H1 (cell line): ENCODE measurements at regions not wholly inside any gene's neighbourhood (a gene's known extent, or its start where the extent isn't known, plus 50 kb on each side); places are given as distances from the start of the nearest gene placed in this dataset.

Experiments
- CTCF ChIA-PET: fragments of 300-600 bp; sonication (Branson Sonifier 250); formaldehyde crosslinking; loops from one replicate; lab custom pipeline; 2021; ENCODE audit not compliant: partially characterized antibody; lab: Charles Lee
- POLR2A ChIA-PET: fragments of 300-600 bp; sonication (Branson Sonifier 250); formaldehyde crosslinking; loops from one replicate; lab custom pipeline; 2021; ENCODE audit warnings: inconsistent platforms; ENCODE audit not compliant: partially characterized antibody; lab: Charles Lee
- DNase-seq, 2 experiments: peaks; one replicate each; pipeline versions ENCODE4 v3.0.0 to v3.0.0-alpha.2; 2010 to 2022; ENCODE audit warnings: low spot score in 2 of 2, low read depth in 1 of 2, mixed read lengths in 1 of 2
- FAIRE-seq: peaks from 2 replicates; lab custom pipeline; 2011; peaks lifted over from hg19 to GRCh38; lab: Jason Lieb, UNC
- H2AFZ ChIP-seq: 2 replicates; pipeline ENCODE4 v1.8.1; 2012; ENCODE audit warnings: low read length, inconsistent platforms
- H2AK5ac ChIP-seq: 2 replicates; pipeline ENCODE4 v1.6.1; 2013; ENCODE audit warnings: low read depth, low read length
- H2BK120ac ChIP-seq: replicated peaks from 2 replicates; pipeline ENCODE3; 2013; ENCODE audit warnings: low read depth, low read length, inconsistent platforms
- H2BK12ac ChIP-seq: 2 replicates; pipeline ENCODE4 v1.6.1; 2013; ENCODE audit warnings: low read depth, low read length
- H2BK15ac ChIP-seq: 2 replicates; pipeline ENCODE4 v1.6.1; 2013; ENCODE audit warnings: low read length
- H2BK20ac ChIP-seq: 2 replicates; pipeline ENCODE4 v1.6.1; 2013; ENCODE audit warnings: low read length
- H2BK5ac ChIP-seq: 2 replicates; pipeline ENCODE4 v1.6.1; 2013; ENCODE audit warnings: low read depth, low read length
- H3K14ac ChIP-seq: 2 replicates; pipeline ENCODE4 v1.6.1; 2013; ENCODE audit warnings: inconsistent platforms; ENCODE audit not compliant: insufficient read length
- H3K18ac ChIP-seq: 2 replicates; pipeline ENCODE4 v1.6.1; 2013; ENCODE audit warnings: low read length; ENCODE audit errors: extremely low read depth
- H3K23ac ChIP-seq: 2 replicates; pipeline ENCODE4 v1.6.1; 2013; ENCODE audit warnings: inconsistent platforms; ENCODE audit not compliant: insufficient read length
- H3K23me2 ChIP-seq: 2 replicates; pipeline ENCODE4 v1.6.1; 2013; ENCODE audit warnings: low read depth, low read length
- H3K27ac ChIP-seq: 2 replicates; pipeline ENCODE4 v1.6.1; 2011; ENCODE audit warnings: low read depth, low read length, inconsistent platforms
- H3K27me3 ChIP-seq, 4 experiments: replicated peaks in 1 of 4; 1 replicate in 1 of 4; 2 replicates in 3 of 4; pipeline versions ENCODE4 v1.6.1 to v1.8.1; 2011 to 2013; ENCODE audit warnings: low read length in 3 of 4, mild to moderate bottlenecking in 3 of 4, inconsistent platforms in 2 of 4, mixed read lengths in 2 of 4, moderate library complexity in 1 of 4; ENCODE audit not compliant: control insufficient read depth in 3 of 4, insufficient read depth in 3 of 4; ENCODE audit errors: extremely low read depth in 1 of 4
- H3K36me3 ChIP-seq, 4 experiments: 2 replicates each; pipeline versions ENCODE4 v1.6.1 to v1.8.1; 2011 to 2013; ENCODE audit warnings: mild to moderate bottlenecking in 4 of 4, low read length in 3 of 4, moderate library complexity in 2 of 4, control low read depth in 1 of 4, inconsistent platforms in 1 of 4; ENCODE audit not compliant: insufficient read depth in 4 of 4, control insufficient read depth in 2 of 4
- H3K4ac ChIP-seq: replicated peaks from 2 replicates; pipeline ENCODE3; 2013; ENCODE audit warnings: low read length, low read depth, mixed read lengths, inconsistent platforms; ENCODE audit not compliant: insufficient read length
- H3K4me1 ChIP-seq, 4 experiments: replicated peaks in 1 of 4; 1 replicate in 1 of 4; 2 replicates in 3 of 4; pipeline versions ENCODE4 v1.6.1 to v1.8.1; 2011 to 2013; ENCODE audit warnings: low read length in 3 of 4, inconsistent platforms in 2 of 4, mixed read lengths in 1 of 4; ENCODE audit not compliant: insufficient read depth in 4 of 4, control insufficient read depth in 3 of 4
- H3K4me2 ChIP-seq, 2 experiments: 2 replicates each; pipeline versions ENCODE4 v1.6.1 to v1.8.1; 2011 to 2013; ENCODE audit warnings: low read depth in 2 of 2, low read length in 2 of 2, control low read depth in 1 of 2, inconsistent platforms in 1 of 2, mild to moderate bottlenecking in 1 of 2; ENCODE audit not compliant: insufficient read depth in 1 of 2
- H3K4me3 ChIP-seq, 4 experiments: fragments of 200-600, 300-600 bp in 1 of 4; sonication (generic), shearing (Covaris generic), sonication (Bioruptor Twin) in 1 of 4; 2 replicates each; pipeline versions ENCODE4 v1.5.1 to v1.8.1; 2011 to 2016; ENCODE audit warnings: low read length in 4 of 4, low read depth in 3 of 4, control low read depth in 2 of 4, inconsistent platforms in 2 of 4, mild to moderate bottlenecking in 2 of 4, mixed read lengths in 1 of 4, moderate library complexity in 1 of 4; ENCODE audit not compliant: insufficient read depth in 2 of 4; ENCODE audit errors: extremely low read depth in 1 of 4
- H3K56ac ChIP-seq: replicated peaks from 2 replicates; pipeline ENCODE3; 2013; ENCODE audit warnings: low read depth, mild to moderate bottlenecking, mixed read lengths, low read length, inconsistent platforms; ENCODE audit not compliant: insufficient read length
- H3K79me1 ChIP-seq: 2 replicates; pipeline ENCODE4 v1.6.1; 2013; ENCODE audit warnings: low read depth, low read length, control low read depth
- H3K79me2 ChIP-seq, 2 experiments: 2 replicates each; pipeline versions ENCODE4 v1.6.1 to v1.8.1; 2012 to 2013; ENCODE audit warnings: low read length in 2 of 2, mild to moderate bottlenecking in 2 of 2, inconsistent platforms in 1 of 2; ENCODE audit not compliant: insufficient read depth in 2 of 2, control insufficient read depth in 1 of 2
- H3K9ac ChIP-seq, 4 experiments: replicated peaks in 1 of 4; 1 replicate in 1 of 4; 2 replicates in 3 of 4; pipeline versions ENCODE4 v1.6.1 to v1.8.1; 2011 to 2013; ENCODE audit warnings: low read depth in 3 of 4, low read length in 3 of 4, control low read depth in 2 of 4, mild to moderate bottlenecking in 2 of 4, moderate library complexity in 2 of 4, inconsistent platforms in 1 of 4; ENCODE audit errors: extremely low read depth in 1 of 4
- H3K9me3 ChIP-seq, 2 experiments: 2 replicates each; pipeline versions ENCODE4 v1.6.1 to v1.8.1; 2012 to 2013; ENCODE audit warnings: mild to moderate bottlenecking in 2 of 2, moderate library complexity in 2 of 2, control low read depth in 1 of 2, inconsistent platforms in 1 of 2, low read depth in 1 of 2, low read length in 1 of 2, mixed read lengths in 1 of 2; ENCODE audit not compliant: insufficient read depth in 2 of 2
- H4K20me1 ChIP-seq, 2 experiments: replicated peaks in 1 of 2; 2 replicates each; pipeline versions ENCODE3 to v1.8.1; 2011 to 2013; ENCODE audit warnings: inconsistent platforms in 2 of 2, low read length in 2 of 2, mild to moderate bottlenecking in 1 of 2; ENCODE audit not compliant: insufficient read depth in 2 of 2, control insufficient read depth in 1 of 2
- H4K5ac ChIP-seq: 2 replicates; pipeline ENCODE4 v1.6.1; 2013; ENCODE audit warnings: low read length, low read depth, mixed read lengths, inconsistent platforms; ENCODE audit not compliant: insufficient read length
- H4K8ac ChIP-seq: 2 replicates; pipeline ENCODE4 v1.8.0; 2013; ENCODE audit warnings: mild to moderate bottlenecking, moderate library complexity, low read length, inconsistent platforms; ENCODE audit not compliant: insufficient read depth; ENCODE audit errors: extremely low read depth
- H4K91ac ChIP-seq: replicated peaks from 2 replicates; pipeline ENCODE3; 2013; ENCODE audit warnings: low read length, mixed read lengths, inconsistent platforms; ENCODE audit not compliant: insufficient read length
- CEBPB ChIP-seq: IDR thresholded peaks from 2 replicates; pipeline ENCODE4 v1.6.1; 2012; ENCODE audit warnings: low read depth, low read length
- CHD2 ChIP-seq: IDR thresholded peaks from 2 replicates; pipeline ENCODE4 v1.6.1; 2012; ENCODE audit warnings: low read length, improper control_type of control experiment
- KDM1A ChIP-seq: fragments of 200-600, 300-600 bp; sonication (generic); IDR thresholded peaks from 2 replicates; pipeline ENCODE4 v1.7.1; 2016; ENCODE audit warnings: mild to moderate bottlenecking, low read length, borderline replicate concordance
- KDM4A ChIP-seq: IDR thresholded peaks from one replicate; pipeline ENCODE4 v1.7.1; 2012; ENCODE audit warnings: low read depth, mild to moderate bottlenecking, moderate library complexity, low read length, inconsistent platforms; ENCODE audit not compliant: severe bottlenecking
- NRF1 ChIP-seq: IDR thresholded peaks from 2 replicates; pipeline ENCODE4 v1.6.1; 2011; ENCODE audit warnings: mild to moderate bottlenecking, low read depth, low read length, improper control_type of control experiment
- POLR2A ChIP-seq, 2 experiments: IDR thresholded peaks; 1 replicate in 1 of 2; 2 replicates in 1 of 2; pipeline ENCODE4 v1.6.1; 2011; ENCODE audit warnings: low read depth in 2 of 2, low read length in 2 of 2, mild to moderate bottlenecking in 2 of 2; ENCODE audit errors: control extremely low read depth in 1 of 2
- RAD21 ChIP-seq, 2 experiments: IDR thresholded peaks in 1 of 2; conservative IDR thresholded peaks in 1 of 2; 2 replicates each; pipeline ENCODE4 v1.6.1; 2011; ENCODE audit warnings: low read depth in 2 of 2, low read length in 2 of 2, improper control_type of control experiment in 1 of 2, inconsistent platforms in 1 of 2, mild to moderate bottlenecking in 1 of 2, moderate library complexity in 1 of 2
- SIN3A ChIP-seq, 2 experiments: IDR thresholded peaks in 1 of 2; conservative IDR thresholded peaks in 1 of 2; 2 replicates each; pipeline ENCODE4 v1.6.1; 2011 to 2012; ENCODE audit warnings: low read length in 2 of 2, improper control_type of control experiment in 1 of 2, low read depth in 1 of 2, mild to moderate bottlenecking in 1 of 2
- WGBS, 2 experiments: shearing (Covaris generic) in 1 of 2; methylation state at CpG; one replicate each; pipeline versions ENCODE4 v1.1.6 to v1.1.7; 2013 to 2015; ENCODE audit warnings: low lambda C conversion rate in 2 of 2, mixed read lengths in 2 of 2, inconsistent platforms in 1 of 2, low coverage in 1 of 2, missing lambda C conversion rate in 1 of 2; ENCODE audit not compliant: insufficient replicate concordance in 2 of 2, insufficient coverage in 1 of 2, insufficient read length in 1 of 2; ENCODE audit errors: extremely low coverage in 1 of 2, missing lambda C conversion rate in 1 of 2; 5-methylcytosine and 5-hydroxymethylcytosine counted together

DNA sequence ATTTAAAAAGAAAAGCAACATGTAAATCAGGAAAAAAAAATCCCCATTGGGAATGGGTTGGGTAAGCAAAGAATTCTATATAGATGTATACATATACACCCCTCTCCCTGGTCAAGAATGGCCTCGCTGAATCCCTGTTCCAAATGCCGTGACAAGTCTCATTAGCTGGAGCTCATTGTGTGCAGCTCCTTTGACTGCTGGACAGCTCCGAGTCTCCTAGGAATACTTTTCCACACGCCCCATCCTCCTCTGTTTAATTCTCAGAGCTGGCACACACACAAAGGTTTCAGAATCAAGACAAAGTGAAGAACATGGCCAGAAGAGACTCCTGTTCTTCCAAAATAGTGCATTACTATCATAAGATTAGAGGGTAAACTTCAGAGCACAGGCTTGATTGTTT, 130.9 kb upstream of the MKLN1 start:
- 78% methylated on average over 4 of the region's 4 CpGs; no CpG with 5 or more reads in 1 of the 2 experiments for WGBS, 2 experiments
- H4K91ac ChIP-seq = no peak overlapping the region
- FAIRE-seq (no peak), DNase-seq (no peak)
- H2AK5ac ChIP-seq = no peak overlapping the region
- H3K56ac ChIP-seq = no peak overlapping the region
- H2BK120ac ChIP-seq = peak overlapping the region; percentile 21
- no peak overlapping the region for H3K27ac ChIP-seq
- H3K4me3 ChIP-seq = no peak overlapping the region
- no peak overlapping the region for H3K18ac ChIP-seq
- no peaks in the 10 kb centered on the region for H3K36me3 ChIP-seq
- no peak overlapping the region for H2BK5ac ChIP-seq
- H2BK20ac ChIP-seq = no peak overlapping the region
- H3K23me2 ChIP-seq = no peaks in the 10 kb centered on the region
- H4K5ac ChIP-seq = no peak overlapping the region
- H4K20me1 ChIP-seq = no peaks in the 10 kb centered on the region
- no peak overlapping the region for H3K14ac ChIP-seq
- CTCF ChIA-PET = interaction anchor here (0.6 to 1.5 kb wide), 4 partner anchors 104 to 1515 kb away, joined by 3 to 6 read pairs (median 4); no protein-coding TSS in a partner anchor
- no peak overlapping the region for H4K8ac ChIP-seq
- no peak overlapping the region for H3K4ac ChIP-seq
- no peaks in the 10 kb centered on the region for H3K79me2 ChIP-seq
- no peak overlapping the region for H3K9ac ChIP-seq
- H2BK15ac ChIP-seq = no peak overlapping the region
- H3K27me3 ChIP-seq = no peaks in the 10 kb centered on the region
- H3K4me1 ChIP-seq = peaks cover 0 to 3% (median 0%) of the 10 kb centered on the region in 4 experiments; a peak in 1 of 7 replicates
- no peaks in the 10 kb centered on the region for H3K9me3 ChIP-seq
- no peaks in the 10 kb centered on the region for H3K79me1 ChIP-seq
- H3K23ac ChIP-seq = no peak overlapping the region
- H2BK12ac ChIP-seq = no peak overlapping the region
- H2AFZ ChIP-seq = no peak overlapping the region
- H3K4me2 ChIP-seq = no peak overlapping the region
- no peak for TF ChIP-seq RAD21 (IDR thresholded peaks at IDR 0.05 in 1 of 2, conservative IDR thresholded peaks at IDR 0.05 in 1 of 2; ENCODE audit: low read depth in 2 of 2, low read length in 2 of 2)
- no peak for TF ChIP-seq NRF1
- no peak for TF ChIP-seq SIN3A (conservative IDR thresholded peaks at IDR 0.05 in 1 of 2, IDR thresholded peaks at IDR 0.05 in 1 of 2; ENCODE audit: low read depth in 1 of 2, low read length in 2 of 2)
- TF ChIP-seq KDM1A = no peak
- no peak for TF ChIP-seq CHD2
- TF ChIP-seq KDM4A = no peak
- TF ChIP-seq CEBPB = no peak
- no peak for TF ChIP-seq POLR2A (IDR thresholded peaks at IDR 0.05; ENCODE audit: control extremely low read depth in 1 of 2, low read depth in 2 of 2, low read length in 2 of 2)
- POLR2A ChIA-PET = interaction anchor here (1.7 kb wide), 1 partner anchor 14 kb away, joined by 5 read pairs; no protein-coding TSS in a partner anchor
